ENCODE measurements at regions not wholly inside any gene's neighbourhood (a gene's known extent, or its start where the extent isn't known, plus 50 kb on each side); places are given as distances from the start of the nearest gene placed in this dataset.

GRCh38 chr1:90391126-90391525, 326.0 kb downstream of the BARHL2 start:
- no peak for FAIRE-seq
- Histone ChIP-seq H3K79me2 (ENCODE audit: insufficient read depth, low read length) (no peaks in the 10 kb centered on the region), H3K4me2 (ENCODE audit: low read depth, low read length) (no peak overlapping the region), H3K4me3 (replicated peaks in 1 of 3; ENCODE audit: insufficient read depth in 1 of 3, low read depth in 2 of 3, low read length in 3 of 3) (no peak overlapping the region), H3K36me3 (replicated peaks in 1 of 2; ENCODE audit: control insufficient read depth in 1 of 2, insufficient read depth in 2 of 2, low read length in 2 of 2) (no peaks in the 10 kb centered on the region), H3K27me3 (ENCODE audit: control insufficient read depth in 1 of 2, insufficient read depth in 2 of 2, low read length in 2 of 2) (no peaks in the 10 kb centered on the region; a peak in 1 of 5 replicates), H3K27ac (ENCODE audit: extremely low read length, insufficient read depth, low read length) (no peak overlapping the region), H4K20me1 (ENCODE audit: insufficient read depth, low read length) (no peaks in the 10 kb centered on the region), H3K9ac (ENCODE audit: insufficient read depth, low read depth, low read length) (no peak overlapping the region), H2AFZ (ENCODE audit: low read length) (no peak overlapping the region), H3K9me3 (ENCODE audit: low read length) (no peaks in the 10 kb centered on the region), H3K4me1 (ENCODE audit: insufficient read depth, low read length) (no peaks in the 10 kb centered on the region)
- no peak for DNase-seq (ENCODE audit: low spot score)
- TF ChIP-seq ZBTB7B (CRISPR knock-in tag; IDR thresholded peaks at IDR 0.05) (no peak), GATAD1 (CRISPR knock-in tag; IDR thresholded peaks at IDR 0.05) (no peak), ZNF777 (CRISPR knock-in tag; IDR thresholded peaks at IDR 0.05) (no peak), ZNF652 (CRISPR knock-in tag; IDR thresholded peaks at IDR 0.05; ENCODE audit: borderline replicate concordance, low read depth) (no peak), KDM2A (CRISPR knock-in tag; IDR thresholded peaks at IDR 0.05; ENCODE audit: borderline replicate concordance, low read depth) (no peak), ZNF34 (CRISPR knock-in tag; IDR thresholded peaks at IDR 0.05; ENCODE audit: borderline replicate concordance) (no peak), CREB1 (IDR thresholded peaks at IDR 0.05) (no peak), CREB1 (CRISPR knock-in tag; IDR thresholded peaks at IDR 0.05) (no peak), SRSF4 (IDR thresholded peaks at IDR 0.05; ENCODE audit: low read depth, low read length, poor library complexity, severe bottlenecking) (no peak), MIXL1 (CRISPR knock-in tag; IDR thresholded peaks at IDR 0.05) (no peak), TCF12 (IDR thresholded peaks at IDR 0.05) (no peak), TCF12 (CRISPR knock-in tag; IDR thresholded peaks at IDR 0.05) (no peak), XRCC5 (optimal IDR thresholded peaks at IDR 0.05; ENCODE audit: low read length) (no peak), ZNF256 (CRISPR knock-in tag; conservative IDR thresholded peaks at IDR 0.05) (no peak), KAT8 (CRISPR knock-in tag; IDR thresholded peaks at IDR 0.05) (no peak), KAT2B (IDR thresholded peaks at IDR 0.05; ENCODE audit: borderline replicate concordance, low read depth, low read length) (no peak), AGO2 (optimal IDR thresholded peaks at IDR 0.05; ENCODE audit: low read depth, low read length) (no peak), PBX3 (CRISPR knock-in tag; IDR thresholded peaks at IDR 0.05; ENCODE audit: borderline replicate concordance) (no peak)
- TF ChIP-seq, protein P1, sequence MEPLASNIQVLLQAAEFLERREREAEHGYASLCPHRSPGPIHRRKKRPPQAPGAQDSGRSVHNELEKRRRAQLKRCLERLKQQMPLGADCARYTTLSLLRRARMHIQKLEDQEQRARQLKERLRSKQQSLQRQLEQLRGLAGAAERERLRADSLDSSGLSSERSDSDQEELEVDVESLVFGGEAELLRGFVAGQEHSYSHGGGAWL (CRISPR knock-in tag; IDR thresholded peaks at IDR 0.05): no peak
- TF ChIP-seq, protein P2, sequence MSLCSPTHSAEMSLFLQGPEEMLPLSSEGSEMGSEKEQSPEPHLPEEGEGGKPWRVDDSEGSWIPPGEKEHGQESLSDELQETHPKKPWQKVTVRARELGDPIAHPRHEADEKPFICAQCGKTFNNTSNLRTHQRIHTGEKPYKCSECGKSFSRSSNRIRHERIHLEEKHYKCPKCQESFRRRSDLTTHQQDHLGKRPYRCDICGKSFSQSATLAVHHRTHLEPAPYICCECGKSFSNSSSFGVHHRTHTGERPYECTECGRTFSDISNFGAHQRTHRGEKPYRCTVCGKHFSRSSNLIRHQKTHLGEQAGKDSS (CRISPR knock-in tag; IDR thresholded peaks at IDR 0.05; ENCODE audit: borderline replicate concordance, low read depth): no peak
- TF ChIP-seq, protein P3, sequence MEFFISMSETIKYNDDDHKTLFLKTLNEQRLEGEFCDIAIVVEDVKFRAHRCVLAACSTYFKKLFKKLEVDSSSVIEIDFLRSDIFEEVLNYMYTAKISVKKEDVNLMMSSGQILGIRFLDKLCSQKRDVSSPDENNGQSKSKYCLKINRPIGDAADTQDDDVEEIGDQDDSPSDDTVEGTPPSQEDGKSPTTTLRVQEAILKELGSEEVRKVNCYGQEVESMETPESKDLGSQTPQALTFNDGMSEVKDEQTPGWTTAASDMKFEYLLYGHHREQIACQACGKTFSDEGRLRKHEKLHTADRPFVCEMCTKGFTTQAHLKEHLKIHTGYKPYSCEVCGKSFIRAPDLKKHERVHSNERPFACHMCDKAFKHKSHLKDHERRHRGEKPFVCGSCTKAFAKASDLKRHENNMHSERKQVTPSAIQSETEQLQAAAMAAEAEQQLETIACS (CRISPR knock-in tag; IDR thresholded peaks at IDR 0.05): no peak
- TF ChIP-seq, protein P4, sequence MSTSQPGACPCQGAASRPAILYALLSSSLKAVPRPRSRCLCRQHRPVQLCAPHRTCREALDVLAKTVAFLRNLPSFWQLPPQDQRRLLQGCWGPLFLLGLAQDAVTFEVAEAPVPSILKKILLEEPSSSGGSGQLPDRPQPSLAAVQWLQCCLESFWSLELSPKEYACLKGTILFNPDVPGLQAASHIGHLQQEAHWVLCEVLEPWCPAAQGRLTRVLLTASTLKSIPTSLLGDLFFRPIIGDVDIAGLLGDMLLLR (CRISPR knock-in tag; IDR thresholded peaks at IDR 0.05): no peak
- intact Hi-C loops (cut with micrococcal nuclease; ENCODE audit: unreplicated experiment) (no loop called here), in situ Hi-C loops (cut with HindIII; ENCODE audit: extremely low pct_ligation_motif_present, low pct_unique_long_range_greater_than_20kb) (no loop called here)
- BruUV-seq (replicated peaks): no TSS peak
- no peak for ATAC-seq
- 0% methylated on average over 1 of the region's 1 CpG for WGBS (ENCODE audit: low lambda C conversion rate)
- POLR2A ChIA-PET: no interaction called here
- CTCF ChIA-PET (ENCODE audit: low intra/inter-chr PET ratio, low total read pairs): no interaction called here

All from HepG2 (cell line).